GM10248 (cell line): ENCODE measurements at regions not wholly inside any gene's neighbourhood (a gene's known extent, or its start where the extent isn't known, plus 50 kb on each side); places are given as distances from the start of the nearest gene placed in this dataset.

Experiments
- CTCF ChIA-PET: fragments of 300-600 bp; sonication (Branson Sonifier 250); formaldehyde crosslinking; extraction: SDS; loops from one replicate; lab custom pipeline; 2021; ENCODE audit warnings: antibody characterized with exemption; lab: Yijun Ruan, JAX
- POLR2A ChIA-PET: fragments of 350-650 bp; sonication (Branson Sonifier 250); formaldehyde crosslinking; extraction: SDS; loops from one replicate; lab custom pipeline; 2020; ENCODE audit warnings: antibody characterized with exemption; lab: Yijun Ruan, JAX
- DNase-seq: peaks from one replicate; pipeline ENCODE4 v3.0.0; 2012; ENCODE audit errors: extremely low spot score
- TF ChIP-seq, protein P1 (sequence below): IDR thresholded peaks from 2 replicates; pipeline ENCODE4 v1.5.1; 2012; ENCODE audit warnings: mild to moderate bottlenecking, low read depth; ENCODE audit errors: extremely low read depth, missing control alignments, control extremely low read depth

DNA sequence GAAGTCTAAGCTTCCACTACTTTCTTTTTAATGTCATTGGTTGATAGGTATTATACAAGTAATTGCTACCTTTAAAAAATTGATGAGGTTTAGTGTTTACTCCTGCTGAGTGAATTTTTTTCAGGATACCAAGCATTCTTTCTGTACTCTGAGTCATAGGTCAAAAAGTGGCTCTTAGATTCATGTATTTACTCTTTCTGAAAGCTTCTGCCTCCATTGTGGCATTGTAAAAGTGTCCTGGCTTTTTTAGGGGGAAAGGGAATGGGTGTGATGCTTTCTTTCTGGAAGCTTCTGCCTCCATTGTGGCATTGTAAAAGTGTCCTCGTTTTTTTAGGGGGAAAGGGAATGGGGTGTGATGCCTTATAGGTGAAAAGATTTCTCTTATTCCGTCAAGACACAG is 286.5 kb downstream of the LPIN1 start:
- POLR2A ChIA-PET: no interaction called here
- DNase-seq: no peak
- CTCF ChIA-PET: interaction anchor here (0.8 to 1.1 kb wide), 2 partner anchors 11 to 26 kb away, joined by 3 read pairs; no protein-coding TSS in a partner anchor
- TF ChIP-seq, protein P1, sequence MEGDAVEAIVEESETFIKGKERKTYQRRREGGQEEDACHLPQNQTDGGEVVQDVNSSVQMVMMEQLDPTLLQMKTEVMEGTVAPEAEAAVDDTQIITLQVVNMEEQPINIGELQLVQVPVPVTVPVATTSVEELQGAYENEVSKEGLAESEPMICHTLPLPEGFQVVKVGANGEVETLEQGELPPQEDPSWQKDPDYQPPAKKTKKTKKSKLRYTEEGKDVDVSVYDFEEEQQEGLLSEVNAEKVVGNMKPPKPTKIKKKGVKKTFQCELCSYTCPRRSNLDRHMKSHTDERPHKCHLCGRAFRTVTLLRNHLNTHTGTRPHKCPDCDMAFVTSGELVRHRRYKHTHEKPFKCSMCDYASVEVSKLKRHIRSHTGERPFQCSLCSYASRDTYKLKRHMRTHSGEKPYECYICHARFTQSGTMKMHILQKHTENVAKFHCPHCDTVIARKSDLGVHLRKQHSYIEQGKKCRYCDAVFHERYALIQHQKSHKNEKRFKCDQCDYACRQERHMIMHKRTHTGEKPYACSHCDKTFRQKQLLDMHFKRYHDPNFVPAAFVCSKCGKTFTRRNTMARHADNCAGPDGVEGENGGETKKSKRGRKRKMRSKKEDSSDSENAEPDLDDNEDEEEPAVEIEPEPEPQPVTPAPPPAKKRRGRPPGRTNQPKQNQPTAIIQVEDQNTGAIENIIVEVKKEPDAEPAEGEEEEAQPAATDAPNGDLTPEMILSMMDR: no peak

DNA sequence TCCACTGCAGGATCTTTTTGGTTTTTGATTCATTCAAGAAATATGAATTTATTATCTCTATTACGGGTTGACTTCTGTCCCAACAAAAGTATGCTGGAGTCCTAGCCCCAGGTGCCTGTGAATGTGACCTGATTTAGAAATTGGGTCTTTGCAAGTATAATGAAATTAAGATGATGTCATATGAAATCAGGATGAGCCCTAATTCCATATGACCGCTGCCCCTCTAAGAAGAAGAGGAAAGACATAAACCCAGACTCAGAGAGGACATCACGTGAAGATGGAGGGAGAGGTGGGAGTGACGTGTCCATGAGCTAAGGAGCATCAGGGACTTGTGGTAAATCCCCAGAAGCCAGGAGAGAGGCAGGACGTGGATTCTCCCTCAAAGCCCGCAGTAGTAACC is 287.1 kb downstream of the LPIN1 start:
- no peak for DNase-seq
- TF ChIP-seq, protein P1: no peak
- ChIA-PET CTCF (no interaction called here), POLR2A (no interaction called here)

GRCh38 chr2:12034382-12034781 is 287.9 kb downstream of the LPIN1 start:
- POLR2A ChIA-PET: no interaction called here
- CTCF ChIA-PET: interaction anchor here (0.7 to 1.8 kb wide), 2 partner anchors 9 to 24 kb away, joined by 3 to 4 read pairs; no protein-coding TSS in a partner anchor
- TF ChIP-seq, protein P1: no peak
- no peak for DNase-seq

GRCh38 chr2:12035029-12035720 is 288.7 kb downstream of the LPIN1 start:
- ChIA-PET CTCF (interaction anchor here (1.5 to 1.8 kb wide), 2 partner anchors 9 to 17 kb away, joined by 4 to 5 read pairs; no protein-coding TSS in a partner anchor), POLR2A (no interaction called here)
- no peak for DNase-seq
- TF ChIP-seq, protein P1: no peak

DNA sequence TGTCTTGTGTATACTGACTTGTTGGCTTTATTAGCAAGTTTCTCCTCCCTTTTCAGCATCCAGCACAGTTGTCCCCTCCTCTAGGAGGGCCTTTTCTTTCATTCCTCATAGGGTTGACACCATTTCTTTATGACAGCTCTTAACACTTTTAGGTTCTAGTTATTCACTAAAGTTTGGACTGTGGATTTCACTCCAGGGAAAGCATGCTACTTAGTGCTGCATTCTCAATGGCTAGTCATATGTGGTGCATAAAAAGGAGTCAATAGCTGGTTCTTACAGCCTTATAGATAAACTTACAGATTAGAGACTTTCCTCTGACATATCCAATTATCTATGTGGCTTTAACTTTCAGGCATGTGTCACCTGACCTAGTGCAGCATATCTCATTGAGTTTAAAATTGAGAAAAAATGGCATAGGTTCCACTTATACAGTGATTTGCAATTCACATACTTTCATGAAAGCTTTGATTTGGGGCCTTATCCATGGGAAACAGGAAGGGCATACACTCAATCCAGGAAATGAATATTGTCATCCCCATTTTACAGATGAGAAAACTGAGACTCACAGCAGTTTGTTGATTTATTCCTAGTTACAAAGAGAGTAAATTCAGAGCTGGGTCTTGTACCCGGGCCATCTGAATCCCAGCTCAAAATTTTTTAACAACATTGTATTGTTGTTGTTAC is 289.7 kb downstream of the LPIN1 start:
- no peak for DNase-seq
- POLR2A ChIA-PET: no interaction called here
- CTCF ChIA-PET: interaction anchor here (1.0 to 1.8 kb wide), 4 partner anchors 8 to 17 kb away, joined by 3 to 5 read pairs (median 4); no protein-coding TSS in a partner anchor
- TF ChIP-seq, protein P1: no peak

DNA sequence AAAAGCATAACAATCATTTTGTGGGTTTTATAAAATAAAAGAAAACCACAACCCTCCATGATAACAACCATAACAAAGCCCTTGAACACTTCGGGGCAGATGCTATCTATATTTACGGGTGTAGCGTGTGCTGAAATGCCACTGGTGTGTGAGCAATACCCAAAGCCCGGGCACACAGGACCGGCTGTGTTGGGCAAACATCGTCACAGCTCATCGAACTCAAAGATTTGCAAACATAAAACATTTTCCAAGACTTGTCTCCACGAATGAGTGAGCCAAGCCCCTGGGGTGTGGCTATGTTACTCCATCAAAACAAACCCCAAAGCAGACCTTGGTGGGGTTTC is 290.2 kb downstream of the LPIN1 start:
- DNase-seq: no peak
- TF ChIP-seq, protein P1: no peak
- POLR2A ChIA-PET: no interaction called here
- CTCF ChIA-PET: interaction anchor here (1.0 to 1.1 kb wide), 2 partner anchors 9 to 12 kb away, joined by 3 read pairs; no protein-coding TSS in a partner anchor
